ENCODE measurements at regions not wholly inside any gene's neighbourhood (a gene's known extent, or its start where the extent isn't known, plus 50 kb on each side); places are given as distances from the start of the nearest gene placed in this dataset.
A peak's percentile ranks its signal among the peaks of the same experiment; 100 is the strongest.

GRCh38 chr11:45354976-45355705, 69.0 kb upstream of the SYT13 start:
- DNase-seq (ENCODE audit: low spot score in 2 of 2) (peak; percentile 83 to 85), ATAC-seq (peak; percentile 93 to 96)
- peaks cover 21 to 32% of the 10 kb centered on the region in 2 donors for H3K36me3 Mint-ChIP-seq
- H3K27ac Mint-ChIP-seq: peak overlapping the region; percentile 40 to 91
- peaks cover 10 to 13% of the 10 kb centered on the region in 2 donors for H3K9me3 Mint-ChIP-seq

DNA sequence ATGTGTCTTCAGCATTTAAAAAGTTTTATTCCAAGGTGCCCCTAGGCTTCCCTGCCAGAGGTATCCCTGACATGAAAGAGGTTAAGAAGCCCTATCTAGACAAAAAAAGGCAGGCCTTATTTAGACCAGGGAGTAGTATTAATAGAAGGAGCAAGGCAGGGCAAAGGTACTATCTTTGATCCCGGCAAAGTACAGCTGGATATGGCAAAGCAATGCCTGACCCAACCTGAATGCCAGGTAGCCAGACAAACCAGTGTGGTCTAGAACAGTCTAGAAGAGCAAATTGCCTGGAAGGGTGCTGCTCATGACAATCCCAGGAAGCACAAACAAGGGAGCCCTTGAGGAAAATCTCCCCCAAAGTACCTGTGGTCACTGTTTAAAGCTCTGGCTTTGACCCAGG, 62.6 kb upstream of the SYT13 start:
- no peak for DNase-seq (ENCODE audit: low spot score in 2 of 2)
- Mint-ChIP-seq H3K27ac (no peak overlapping the region), H3K36me3 (peaks cover 7 to 12% of the 10 kb centered on the region in 2 donors), H3K9me3 (peaks cover 1 to 2% of the 10 kb centered on the region in 2 donors)
- no peak for ATAC-seq

DNA sequence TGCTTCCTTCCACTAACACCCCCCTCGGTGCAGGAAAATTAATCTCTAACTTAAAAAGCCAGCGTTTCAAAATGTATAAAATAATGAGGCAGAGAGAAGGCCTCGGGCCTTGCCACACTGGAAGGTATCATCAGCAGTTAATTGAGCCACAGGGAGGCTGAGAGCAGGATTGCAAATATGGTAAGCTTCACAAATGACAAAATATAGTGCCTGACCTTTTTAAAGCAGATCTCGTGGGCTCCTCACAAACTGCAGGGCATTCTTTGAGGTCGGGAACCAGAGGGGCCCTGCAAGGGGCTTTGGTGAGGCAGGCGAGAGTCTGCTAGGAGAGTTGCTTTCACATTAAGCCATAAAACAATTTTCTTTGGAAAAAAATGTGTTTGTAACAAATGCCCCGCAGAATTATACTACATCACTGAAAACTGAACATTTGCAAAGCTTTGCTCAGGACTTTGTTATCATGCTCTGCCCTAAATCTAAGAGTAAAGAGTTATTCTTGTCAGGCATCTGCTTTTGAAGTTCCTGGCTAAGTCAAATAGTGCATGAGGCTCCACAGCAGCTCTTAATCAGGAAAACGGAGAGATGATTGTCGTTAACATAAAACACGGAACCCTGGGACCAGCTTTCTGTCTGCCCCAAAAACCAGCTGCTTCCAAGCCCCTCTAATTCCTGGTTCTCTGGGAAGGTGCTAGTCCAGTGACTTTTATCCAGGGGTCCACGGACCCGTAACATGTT, 61.4 kb upstream of the SYT13 start:
- peaks cover 0 to 6% of the 10 kb centered on the region in 2 donors for H3K36me3 Mint-ChIP-seq
- no peak for ATAC-seq
- no peaks in the 10 kb centered on the region for H3K9me3 Mint-ChIP-seq
- no peak overlapping the region for H3K27ac Mint-ChIP-seq
- DNase-seq (ENCODE audit: low spot score in 2 of 2): no peak

DNA sequence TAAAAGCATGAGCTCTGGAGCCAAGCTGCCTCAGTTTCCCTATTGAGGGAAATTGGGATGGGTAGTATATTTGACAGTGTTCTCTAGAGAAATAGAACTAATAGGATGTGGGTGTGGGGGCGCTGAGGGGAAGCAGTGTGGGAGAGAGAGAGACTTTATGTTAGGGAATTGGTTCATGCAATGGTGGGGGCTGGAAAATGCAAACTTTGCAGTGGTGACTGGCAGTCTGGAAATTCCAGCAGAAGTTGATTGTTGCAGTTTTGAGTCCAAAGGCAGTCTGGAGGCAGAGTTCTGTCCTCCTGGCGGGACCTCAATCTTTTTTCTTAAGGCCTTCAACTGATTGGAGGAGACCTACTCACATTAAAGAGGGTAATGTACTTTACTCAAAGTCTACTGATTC, 59.4 kb upstream of the SYT13 start:
- DNase-seq (ENCODE audit: low spot score in 2 of 2): no peak
- Mint-ChIP-seq H3K27ac (no peak overlapping the region), H3K36me3 (no peaks in the 10 kb centered on the region), H3K9me3 (no peaks in the 10 kb centered on the region)
- ATAC-seq: no peak

- Mint-ChIP-seq H3K27ac (no peak overlapping the region), H3K36me3 (no peaks in the 10 kb centered on the region), H3K9me3 (no peaks in the 10 kb centered on the region)
- DNase-seq (ENCODE audit: low spot score in 2 of 2): no peak
- ATAC-seq: no peak
Observed at GRCh38 chr11:45344028-45344427, 57.9 kb upstream of the SYT13 start.

DNA sequence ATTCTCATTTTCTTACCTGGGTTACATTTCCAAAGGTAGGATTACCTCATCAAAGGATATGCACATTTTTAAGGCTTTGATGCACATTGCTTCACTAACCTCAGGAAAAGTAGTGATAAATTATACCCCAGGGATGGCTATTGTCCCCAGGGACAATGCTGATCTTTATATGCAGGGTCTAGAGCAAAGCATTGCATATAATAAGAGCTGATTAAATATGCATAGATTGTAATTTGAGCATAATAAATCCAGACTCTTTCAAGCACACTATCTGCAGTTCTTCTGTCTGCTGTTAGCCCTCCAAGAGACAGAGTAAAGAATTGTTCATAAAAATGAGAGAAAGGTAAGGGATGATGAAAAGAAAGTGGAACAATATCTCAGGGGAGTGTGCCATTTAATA, 57.3 kb upstream of the SYT13 start:
- Mint-ChIP-seq H3K36me3 (no peaks in the 10 kb centered on the region), H3K27ac (no peak overlapping the region), H3K9me3 (no peaks in the 10 kb centered on the region)
- no peak for DNase-seq (ENCODE audit: low spot score in 2 of 2)
- no peak for ATAC-seq

GRCh38 chr11:45341372-45341771, 55.2 kb upstream of the SYT13 start:
- Mint-ChIP-seq H3K36me3 (no peaks in the 10 kb centered on the region), H3K27ac (no peak overlapping the region), H3K9me3 (no peaks in the 10 kb centered on the region)
- DNase-seq (ENCODE audit: low spot score in 2 of 2) (no peak), ATAC-seq (no peak)

DNA sequence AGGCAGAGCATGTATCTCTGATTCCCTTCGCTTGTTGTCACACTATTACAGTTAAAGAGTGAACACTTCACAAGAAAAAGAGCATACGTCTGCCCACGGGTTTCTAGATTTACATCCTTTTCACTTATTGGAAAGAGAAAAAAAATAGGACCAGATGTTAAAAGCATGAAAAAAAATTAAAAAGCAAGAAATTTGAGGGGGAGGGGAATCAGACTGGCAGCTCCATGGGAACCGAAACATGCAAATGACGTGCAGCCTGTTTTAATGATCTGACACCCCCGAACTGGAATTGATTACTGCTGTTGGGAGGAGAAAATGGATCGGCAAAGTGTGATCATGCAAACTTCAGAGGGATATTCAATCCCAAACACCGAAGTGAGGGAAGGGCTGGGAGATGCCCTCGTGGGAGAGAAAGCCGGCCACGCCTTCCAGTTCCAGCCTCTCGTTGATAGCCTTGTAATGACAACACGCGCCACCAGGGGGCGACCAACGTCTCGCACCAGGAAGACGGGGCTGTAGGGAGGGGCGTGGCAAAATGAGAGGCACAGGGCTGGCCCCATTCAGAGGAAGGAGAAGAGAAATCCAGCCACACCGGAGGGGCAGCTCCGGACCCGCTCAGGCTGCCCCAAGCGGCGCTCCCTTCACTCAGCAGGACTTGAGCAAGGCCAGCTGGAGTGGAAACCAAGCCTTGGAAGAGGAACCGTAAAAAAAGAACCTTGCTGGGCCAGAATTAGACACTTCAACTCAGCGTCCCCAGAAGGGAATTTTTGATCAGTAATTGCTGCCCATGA, 53.8 kb upstream of the SYT13 start:
- ATAC-seq: peak; percentile 99
- peak overlapping the region; percentile 48 to 80 for H3K27ac Mint-ChIP-seq
- H3K9me3 Mint-ChIP-seq: no peaks in the 10 kb centered on the region
- H3K36me3 Mint-ChIP-seq: no peaks in the 10 kb centered on the region
- peak; percentile 88 to 95 for DNase-seq (ENCODE audit: low spot score in 2 of 2)

DNA sequence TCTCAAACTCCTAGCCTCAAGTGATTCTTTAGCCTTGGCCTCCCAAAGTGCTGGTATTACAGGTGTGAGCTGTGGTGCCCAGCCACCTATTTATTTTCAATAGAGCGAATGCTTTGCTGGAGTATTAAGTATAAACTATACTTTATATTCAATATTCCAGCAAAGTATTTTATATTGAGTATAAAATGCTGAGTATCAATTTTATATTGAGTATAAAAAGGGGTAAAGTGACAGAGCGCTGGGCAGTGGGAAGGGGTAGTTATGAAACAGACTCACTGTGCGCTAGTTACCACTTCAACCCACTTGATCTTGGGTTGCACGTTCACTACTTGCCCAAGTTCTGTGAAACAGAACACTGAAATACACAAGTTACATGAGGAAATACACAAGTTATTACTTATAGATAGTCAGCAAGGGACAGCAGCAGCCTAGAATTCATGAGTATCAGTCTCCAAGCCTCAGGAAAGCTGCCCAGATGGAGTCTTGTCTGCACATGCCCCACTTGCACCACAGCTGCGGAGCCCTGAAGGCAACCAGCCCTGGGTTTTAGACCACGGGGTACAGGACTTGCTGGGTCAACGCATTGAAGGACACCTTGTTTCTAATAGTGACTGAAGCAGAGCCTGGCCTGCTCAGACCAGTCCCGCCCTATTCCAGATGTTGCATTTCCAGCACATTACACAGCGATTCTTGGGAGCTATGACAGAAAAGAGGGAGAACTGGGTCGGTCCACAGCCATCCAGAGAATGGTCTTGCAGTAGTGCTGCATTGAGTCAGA, 51.6 kb upstream of the SYT13 start:
- H3K36me3 Mint-ChIP-seq: no peaks in the 10 kb centered on the region
- peak overlapping the region in 1 of 2 donors; percentile 10 for H3K27ac Mint-ChIP-seq
- no peak for DNase-seq (ENCODE audit: low spot score in 2 of 2)
- no peaks in the 10 kb centered on the region for H3K9me3 Mint-ChIP-seq
- no peak for ATAC-seq

DNA sequence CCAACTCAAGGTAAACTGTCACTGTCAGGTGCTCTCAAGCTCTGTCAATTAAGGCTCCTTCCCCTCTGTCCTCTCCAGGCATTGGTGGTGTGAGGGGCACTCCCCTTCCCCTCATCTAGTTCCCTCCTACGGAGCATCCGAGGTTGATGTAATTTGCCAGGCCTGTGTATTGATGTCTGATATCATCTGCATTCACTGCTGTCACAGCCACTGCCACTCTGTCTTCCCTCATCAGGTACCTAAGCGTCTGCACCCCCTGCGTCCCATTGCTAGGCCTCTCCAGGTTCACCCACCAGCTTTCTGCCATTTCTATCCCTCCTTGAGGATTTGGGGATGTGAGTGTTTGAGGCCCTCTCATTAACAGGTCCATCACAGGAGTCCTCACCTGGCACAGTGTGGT, 50.0 kb upstream of the SYT13 start:
- Mint-ChIP-seq H3K36me3 (no peaks in the 10 kb centered on the region), H3K9me3 (no peaks in the 10 kb centered on the region), H3K27ac (no peak overlapping the region)
- no peak for ATAC-seq
- DNase-seq (ENCODE audit: low spot score in 2 of 2): no peak

Data from activated naive CD4-positive, alpha-beta T cell treated with anti-CD3 and anti-CD28 coated beads, Interleukin-2, amount 50 U/mL, for 72 hours (primary cell).